A673 (cell line): ENCODE measurements at regions not wholly inside any gene's neighbourhood (a gene's known extent, or its start where the extent isn't known, plus 50 kb on each side); places are given as distances from the start of the nearest gene placed in this dataset.
A peak's percentile ranks its signal among the peaks of the same experiment; 100 is the strongest.

ENCODE experiments used
- CTCF ChIP-seq: fragments of 300-800, 200-600 bp; sonication (generic); conservative IDR thresholded peaks from 2 replicates; pipeline ENCODE4 v1.5.1; 2017; ENCODE audit warnings: low read depth, mild to moderate bottlenecking, antibody characterized with exemption, low read length, moderate library complexity, mixed read lengths
- EZH2 ChIP-seq: fragments of 200-600 bp; sonication (generic); IDR thresholded peaks from 2 replicates; pipeline ENCODE4 v1.6.1; 2017; ENCODE audit warnings: borderline replicate concordance, low read depth, mild to moderate bottlenecking, mixed read lengths, antibody characterized with exemption, low read length; ENCODE audit not compliant: poor library complexity, severe bottlenecking

- TF ChIP-seq CTCF (0 out of 2 replicates have a peak, but pooled peaks have one; percentile 15), EZH2 (no peak)
Observed at GRCh38 chr5:4295663-4296339, 700.2 kb downstream of the IRX1 start.
